ENCODE measurements at regions not wholly inside any gene's neighbourhood (a gene's known extent, or its start where the extent isn't known, plus 50 kb on each side); places are given as distances from the start of the nearest gene placed in this dataset.
"Not testable (repeated sequence)": the region's sequence is repeated elsewhere in the genome, so short reads cannot be mapped to it uniquely, and the experiment has no call there.

DNA sequence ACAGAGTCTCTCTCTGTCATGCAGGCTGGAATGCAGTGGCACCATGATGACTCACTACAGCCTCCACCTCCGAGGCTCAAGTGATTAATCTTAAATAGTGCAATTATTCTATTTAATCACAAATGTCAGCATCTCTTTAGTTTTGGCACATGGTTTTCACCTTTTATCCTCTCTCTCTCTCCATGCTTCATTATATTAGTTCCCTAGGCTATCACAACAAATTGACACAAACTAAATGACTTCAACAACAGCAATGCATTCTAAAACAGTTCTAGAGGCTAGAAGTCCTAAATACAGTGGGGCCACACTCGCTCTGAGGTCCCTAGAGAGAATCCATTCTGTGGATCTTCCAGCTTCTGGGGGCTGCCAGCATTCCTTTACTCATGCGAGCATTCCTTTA, 178.2 kb upstream of the ZNG1F start:
- DNase-seq, result not testable (repeated sequence)

DNA sequence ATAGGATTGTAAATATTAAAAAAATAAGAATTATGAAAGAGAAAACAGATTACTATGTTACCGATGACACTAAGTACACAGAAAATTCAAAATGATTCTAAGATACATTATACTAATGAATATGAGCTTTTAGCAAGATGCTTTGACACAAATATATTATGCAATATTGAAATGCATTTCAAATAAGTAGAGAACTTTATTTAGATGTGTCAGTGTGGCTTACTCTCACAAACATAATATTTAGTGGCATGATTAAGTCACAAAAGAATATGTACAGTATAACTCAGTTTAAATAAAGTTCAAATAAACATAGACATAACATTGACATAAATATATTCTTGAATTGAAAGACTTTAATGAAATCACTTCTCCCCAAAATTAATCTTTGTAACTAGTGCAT, 172.7 kb upstream of the ZNG1F start:
- not testable (repeated sequence) for DNase-seq

DNA sequence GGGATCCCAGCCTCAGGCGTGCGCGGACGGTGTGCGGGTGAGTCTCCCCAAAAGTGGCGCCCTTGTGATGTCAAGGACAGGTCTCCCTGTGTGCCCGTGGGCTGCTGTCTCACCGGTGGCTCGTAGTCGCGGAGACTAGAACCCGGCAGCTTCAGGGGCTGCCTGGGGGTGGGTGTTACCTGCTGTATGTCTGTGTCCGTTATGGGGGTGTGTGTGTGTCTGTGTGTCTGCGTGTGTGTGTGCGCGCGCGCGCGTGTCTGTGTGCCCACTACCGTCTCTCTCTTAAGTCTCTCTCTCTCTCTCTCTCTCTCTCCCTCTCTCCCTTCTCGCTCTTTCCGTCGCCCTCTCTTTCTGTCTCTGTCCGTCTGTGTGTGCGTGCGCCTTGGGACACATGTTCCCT, 170.0 kb upstream of the ZNG1F start:
- DNase-seq, result peak; percentile 45

DNA sequence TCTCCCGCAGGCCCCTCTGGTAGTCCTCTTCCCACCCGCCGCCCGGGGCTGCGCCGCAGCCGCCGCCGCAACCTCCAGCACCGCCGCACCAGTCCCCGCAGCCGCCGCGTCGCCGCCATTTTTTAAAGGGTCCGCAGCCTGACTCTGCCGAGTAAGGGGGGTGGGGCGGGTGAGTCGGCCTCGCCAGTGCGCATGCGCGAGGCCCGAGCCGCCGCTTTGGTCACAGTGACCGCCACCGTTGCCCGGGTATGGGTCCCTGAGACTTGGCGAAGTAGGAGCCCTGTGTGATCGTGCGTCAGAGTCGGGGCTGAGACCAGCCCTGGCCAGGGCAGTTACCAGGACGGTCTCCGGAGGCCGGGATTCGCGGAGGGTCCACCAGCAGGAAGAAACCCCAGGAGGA, 169.6 kb upstream of the ZNG1F start:
- peak; percentile 70 for DNase-seq

DNA sequence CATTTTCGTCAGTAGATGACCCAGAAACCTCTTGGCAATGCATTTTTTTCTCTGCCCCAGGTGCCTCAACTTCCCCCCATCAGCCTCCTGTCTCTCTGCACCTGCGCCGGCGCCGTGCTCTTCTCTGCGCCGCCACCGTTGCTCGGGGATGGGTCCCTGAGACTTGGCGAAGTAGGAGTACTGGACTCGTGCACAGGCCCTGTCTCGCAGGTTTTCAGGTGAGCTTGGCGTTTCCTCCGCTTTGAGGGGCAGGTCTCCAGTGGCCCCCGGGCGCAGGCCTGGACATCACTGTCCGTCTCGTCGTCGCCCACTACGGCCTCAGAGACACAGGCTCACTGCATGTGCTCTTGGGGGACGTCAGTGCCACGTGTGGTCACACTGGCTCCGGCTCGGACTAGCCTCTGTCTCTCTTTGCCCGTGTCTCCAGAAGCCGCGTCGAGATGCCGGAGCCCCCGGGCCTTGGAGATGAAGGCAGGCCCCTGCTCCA, 168.8 kb upstream of the ZNG1F start:
- not testable (repeated sequence) for DNase-seq

DNA sequence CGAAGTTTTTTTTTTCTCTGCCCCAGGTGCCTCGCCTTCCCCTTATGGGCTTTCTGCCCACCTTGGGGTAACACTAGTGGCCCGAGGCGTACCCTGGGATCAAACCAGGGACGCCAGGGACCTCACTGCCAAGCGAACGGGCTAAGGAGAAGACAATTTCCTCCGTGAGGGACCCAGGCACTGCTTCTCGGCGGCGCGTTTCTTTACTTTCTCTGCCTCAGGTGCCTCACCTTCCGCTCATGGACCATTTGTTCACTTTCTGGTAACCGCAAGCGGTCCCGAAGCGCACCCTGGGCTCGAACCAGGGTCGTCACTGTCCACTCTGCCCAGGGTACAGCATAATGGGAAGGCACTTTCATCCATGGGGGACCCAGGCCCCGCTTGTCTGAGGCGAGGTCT, 168.2 kb upstream of the ZNG1F start:
- DNase-seq, result not testable (repeated sequence)

DNA sequence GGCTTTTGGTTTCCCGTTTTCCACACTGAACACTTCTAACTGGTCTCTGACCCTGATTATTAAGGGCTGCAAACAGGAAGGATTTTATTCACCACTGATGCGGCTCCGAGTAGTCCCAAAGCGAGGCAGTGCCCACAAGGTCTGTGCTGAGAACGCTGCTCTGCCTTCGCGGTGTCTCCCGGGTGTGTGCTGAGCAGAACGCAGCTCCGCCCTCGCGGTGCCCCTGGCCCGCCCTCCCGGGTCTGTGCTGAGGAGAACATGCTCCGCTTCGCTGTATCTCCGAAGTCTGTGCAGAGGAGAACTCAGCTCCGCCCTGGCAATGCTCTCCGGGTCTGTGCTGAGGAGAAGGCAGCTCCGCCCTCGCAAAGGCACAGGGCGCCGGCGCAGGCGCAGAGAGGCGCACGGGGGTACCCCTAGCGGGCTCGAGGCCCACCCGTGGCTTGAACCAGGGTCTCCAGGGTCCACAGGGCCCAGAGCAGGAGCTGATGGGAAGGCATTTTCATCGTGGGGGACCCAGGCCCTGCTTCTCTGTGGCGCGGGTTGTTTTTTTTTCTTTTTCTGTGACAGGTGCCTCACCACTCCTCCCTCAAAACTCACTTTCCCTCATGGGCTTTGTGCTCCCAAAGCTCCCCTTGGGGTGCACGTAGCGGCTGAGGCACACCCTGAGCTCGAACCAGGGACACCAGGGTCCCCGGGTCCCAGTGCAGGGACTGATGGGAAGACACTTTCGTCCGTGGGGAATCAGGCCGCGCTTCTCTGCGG, 167.7 kb upstream of the ZNG1F start:
- peak; percentile 74 for DNase-seq

DNA sequence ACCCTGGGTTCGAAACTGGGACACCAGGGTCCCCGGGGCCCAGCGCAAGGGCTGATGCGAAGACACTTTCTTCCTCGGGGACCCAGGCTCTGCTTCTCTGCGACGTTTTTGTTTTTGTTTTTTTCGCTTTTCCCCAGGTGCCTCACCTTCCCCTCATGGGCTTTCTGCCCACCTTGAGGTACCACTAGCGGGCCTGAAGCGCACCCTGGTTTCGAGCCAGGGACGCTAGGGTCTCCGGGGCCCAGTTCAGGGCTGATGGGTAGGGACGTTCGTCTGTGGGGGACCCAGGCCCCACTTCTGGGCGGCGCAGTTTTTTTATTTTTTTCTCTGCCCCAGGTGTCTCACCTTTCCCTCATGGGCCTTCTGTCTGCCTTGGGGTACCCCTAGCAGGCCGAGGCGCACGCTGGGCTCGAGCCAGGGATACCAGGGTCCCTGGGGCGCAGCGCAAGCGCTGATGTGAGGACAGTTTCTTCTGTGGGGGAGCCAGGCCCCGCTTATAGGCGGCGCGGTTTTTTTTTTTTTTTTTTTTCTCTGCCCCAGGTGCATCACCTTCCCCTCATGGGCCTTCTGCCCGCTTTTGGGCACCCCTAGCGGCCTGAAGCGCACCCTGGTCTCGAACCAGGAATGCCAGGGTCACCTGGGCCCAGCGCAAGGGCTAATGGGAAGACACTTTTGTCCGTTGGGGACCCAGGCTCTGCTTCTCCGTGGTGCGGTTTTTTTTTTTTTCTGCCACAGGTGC, 166.8 kb upstream of the ZNG1F start:
- not testable (repeated sequence) for DNase-seq

DNA sequence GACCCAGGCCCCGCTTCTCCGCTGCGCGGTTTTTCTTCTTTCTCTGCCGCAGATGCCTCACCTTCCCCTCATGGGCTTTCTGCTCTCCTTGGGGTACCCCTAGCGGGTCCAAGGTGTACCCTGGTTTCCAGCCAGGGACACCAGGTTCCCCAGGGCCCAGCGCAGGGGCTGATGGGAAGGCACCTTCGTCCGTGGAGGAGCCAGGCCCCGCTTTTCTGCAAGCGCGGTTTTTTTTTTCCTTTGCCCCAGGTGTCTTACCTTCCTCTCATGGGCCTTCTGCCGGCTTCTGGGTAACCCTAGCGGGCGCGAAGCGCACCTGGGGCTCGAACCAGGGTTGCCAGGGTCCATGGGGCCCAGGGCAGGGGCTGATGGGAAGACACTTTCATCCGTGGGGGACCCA, 165.9 kb upstream of the ZNG1F start:
- peak; percentile 2 for DNase-seq

DNA sequence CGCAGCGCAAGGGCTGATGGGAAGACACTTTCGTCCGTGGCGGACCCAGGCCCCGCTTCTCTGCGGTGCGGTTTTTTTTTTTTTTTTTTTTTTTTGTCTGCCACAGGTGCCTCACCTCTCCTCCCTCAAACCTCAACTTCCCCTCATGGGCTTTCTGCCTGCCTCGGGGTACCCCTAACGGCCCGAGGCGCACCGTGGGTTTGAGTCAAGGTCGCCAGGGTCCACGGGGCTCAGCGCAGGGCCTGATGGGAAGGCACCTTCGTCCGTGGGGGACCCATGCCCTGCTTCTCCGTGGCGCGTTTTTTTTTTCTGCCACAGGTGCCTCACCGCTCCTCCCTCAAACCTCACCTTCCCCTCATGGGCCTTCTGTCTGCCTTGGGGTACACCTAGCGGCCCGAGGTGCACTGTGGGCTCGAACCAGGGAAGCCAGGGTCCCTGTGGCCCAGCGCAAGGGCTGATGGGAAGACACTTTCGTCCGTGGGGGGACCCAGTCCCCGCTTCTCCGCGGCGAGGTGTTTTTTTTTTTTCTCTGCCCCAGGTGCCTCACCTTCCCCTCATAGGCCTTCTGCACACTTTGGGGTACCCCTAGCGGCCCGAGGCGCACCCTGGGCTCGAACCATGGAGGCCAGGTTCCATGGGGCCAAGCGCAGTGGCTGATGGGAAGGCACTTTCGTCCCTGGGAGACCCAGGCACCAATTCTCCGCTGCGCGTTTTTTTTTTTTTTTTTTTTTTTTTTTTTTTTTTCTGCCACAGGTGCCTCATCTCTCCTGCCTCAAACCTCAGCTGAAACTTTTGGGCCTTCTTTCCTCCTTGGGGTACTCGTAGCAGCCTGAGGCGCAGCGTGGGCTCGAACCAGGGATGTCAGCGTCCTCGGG, 165.2 kb upstream of the ZNG1F start:
- DNase-seq, result peak; percentile 0

DNA sequence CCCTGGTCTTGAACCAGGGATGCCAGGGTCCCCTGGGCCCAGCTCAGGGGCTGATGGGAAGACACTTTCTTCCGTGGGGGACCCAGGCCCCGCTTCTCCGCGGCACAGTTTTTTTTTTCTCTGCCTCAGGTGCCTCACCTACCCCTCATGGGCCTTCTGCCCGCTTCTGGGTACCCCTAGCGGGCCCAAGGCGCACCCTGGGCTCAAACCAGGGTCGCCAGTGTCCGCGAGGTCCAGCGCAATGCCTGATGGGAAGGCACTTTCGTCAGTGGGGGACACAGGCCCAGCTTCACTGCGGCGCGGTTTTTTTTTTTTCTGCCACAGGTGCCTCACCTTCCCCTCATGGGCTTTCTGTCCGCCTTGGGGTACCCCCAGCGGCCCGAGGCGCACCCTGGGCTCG, 163.9 kb upstream of the ZNG1F start:
- not testable (repeated sequence) for DNase-seq

DNA sequence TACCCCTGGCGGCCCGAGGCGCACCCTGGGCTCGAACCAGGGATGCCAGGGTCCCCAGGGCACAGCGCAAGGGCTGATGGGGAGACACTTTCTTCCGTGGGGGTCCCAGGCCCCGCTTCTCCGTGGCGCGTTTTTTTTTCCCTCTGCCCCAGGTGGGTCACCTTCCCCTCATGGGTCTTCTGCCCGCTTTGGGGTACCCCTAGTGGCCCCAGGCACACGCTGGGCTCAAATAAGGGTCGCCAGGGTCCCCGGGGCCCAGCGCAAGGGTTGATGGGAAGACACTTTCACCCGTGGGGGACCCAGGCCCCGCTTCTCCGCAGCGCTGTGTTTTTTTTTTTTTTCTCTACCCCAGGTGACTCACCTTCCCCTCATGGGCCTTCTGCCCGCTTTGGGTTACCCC, 163.3 kb upstream of the ZNG1F start:
- not testable (repeated sequence) for DNase-seq

DNA sequence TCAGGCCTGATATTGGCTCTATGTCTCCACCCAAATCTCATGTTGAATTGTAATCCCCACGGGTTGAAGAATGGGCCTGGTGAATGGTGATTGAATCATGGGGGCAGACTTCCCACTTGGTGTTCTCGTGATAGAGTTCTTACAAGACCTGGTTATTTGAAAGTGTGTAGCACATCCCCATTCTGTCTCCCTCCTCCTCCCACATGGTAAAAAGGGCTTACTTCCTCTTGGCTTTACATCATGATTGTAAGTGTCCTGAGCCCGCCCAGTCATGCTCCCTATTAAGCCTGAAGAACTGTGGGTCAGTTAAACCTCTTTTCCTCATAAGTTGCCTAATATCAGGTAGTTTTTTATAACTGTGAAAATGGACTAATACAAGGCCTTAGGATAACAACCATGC, 158.8 kb upstream of the ZNG1F start:
- not testable (repeated sequence) for DNase-seq

DNA sequence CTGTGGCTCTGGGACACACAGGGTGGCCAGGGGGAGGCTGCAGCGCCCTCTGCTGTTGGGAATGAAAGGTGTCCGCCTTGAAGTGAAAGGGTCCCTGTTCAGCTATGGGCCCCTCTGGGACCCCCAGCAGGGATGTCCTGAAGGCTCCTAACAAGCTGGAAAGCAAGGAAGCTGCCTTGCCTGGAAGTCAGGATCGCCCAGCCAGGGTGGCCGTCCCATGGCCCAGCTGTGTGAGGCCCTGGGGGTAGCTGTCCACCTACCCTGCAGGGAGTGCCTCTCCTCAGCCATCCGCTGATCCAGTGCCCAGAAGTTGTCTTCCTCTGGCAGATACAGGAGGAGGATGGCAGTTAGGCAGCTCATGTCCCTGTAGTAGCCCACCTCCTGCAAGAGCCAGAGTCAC, 143.4 kb upstream of the ZNG1F start:
- DNase-seq, result not testable (repeated sequence)

DNA sequence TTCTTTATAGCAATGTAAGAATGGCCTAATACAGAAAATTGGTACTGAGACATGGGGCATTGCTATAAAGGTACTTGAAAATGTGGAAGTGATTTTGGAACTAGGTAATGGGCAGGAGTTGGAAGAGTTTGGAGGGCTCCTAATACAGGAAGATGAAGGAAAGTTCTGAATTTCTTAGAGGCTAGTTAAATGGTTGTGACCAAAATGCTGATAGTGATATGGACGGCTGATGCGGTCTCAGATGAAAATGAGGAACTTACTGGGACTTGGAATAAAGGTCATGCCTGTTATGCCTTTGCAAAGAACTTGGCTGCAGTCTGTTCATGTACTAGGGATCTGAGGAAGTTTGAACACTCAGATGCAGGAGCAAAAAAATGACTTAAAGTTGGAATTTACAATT, 132.2 kb upstream of the ZNG1F start:
- DNase-seq, result not testable (repeated sequence)

DNA sequence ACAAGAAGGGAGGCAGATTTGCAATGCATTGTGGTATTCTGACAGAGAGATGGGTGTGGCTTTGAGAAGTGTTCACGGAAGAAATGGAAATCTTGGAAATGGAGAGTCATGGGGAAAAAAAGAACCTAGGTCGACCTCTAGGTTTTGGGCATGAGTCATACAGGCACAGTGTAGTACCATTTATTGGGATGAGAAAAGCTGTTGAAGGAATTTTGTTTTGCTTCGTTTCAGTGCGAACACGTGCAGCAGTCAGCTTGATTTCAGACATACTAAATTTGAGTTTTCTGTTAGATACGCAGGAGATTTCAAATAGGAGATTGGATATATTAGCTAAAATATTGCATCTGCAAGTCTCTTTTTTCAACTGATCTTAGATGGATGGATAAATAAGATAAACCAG, 119.8 kb upstream of the ZNG1F start:
- not testable (repeated sequence) for DNase-seq

DNA sequence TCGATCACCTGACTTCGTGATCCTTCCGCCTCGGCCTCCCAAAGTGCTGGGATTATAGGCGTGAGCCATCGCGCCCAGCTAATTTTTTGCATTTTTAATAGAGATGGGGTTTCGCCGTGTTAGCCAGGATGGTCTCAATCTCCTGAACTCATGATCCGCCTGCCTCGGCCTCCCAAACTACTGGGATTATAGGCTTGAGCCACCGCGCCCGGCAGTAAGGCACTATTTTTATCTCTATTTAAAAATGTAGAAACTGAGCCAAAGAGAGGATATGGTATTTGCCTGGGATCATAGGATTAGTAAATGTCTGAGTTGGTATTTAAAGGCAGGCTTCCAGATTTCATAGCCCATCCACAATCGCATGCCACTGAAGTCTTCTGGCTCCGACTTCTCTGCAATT, 96.6 kb upstream of the ZNG1F start:
- not testable (repeated sequence) for DNase-seq

DNA sequence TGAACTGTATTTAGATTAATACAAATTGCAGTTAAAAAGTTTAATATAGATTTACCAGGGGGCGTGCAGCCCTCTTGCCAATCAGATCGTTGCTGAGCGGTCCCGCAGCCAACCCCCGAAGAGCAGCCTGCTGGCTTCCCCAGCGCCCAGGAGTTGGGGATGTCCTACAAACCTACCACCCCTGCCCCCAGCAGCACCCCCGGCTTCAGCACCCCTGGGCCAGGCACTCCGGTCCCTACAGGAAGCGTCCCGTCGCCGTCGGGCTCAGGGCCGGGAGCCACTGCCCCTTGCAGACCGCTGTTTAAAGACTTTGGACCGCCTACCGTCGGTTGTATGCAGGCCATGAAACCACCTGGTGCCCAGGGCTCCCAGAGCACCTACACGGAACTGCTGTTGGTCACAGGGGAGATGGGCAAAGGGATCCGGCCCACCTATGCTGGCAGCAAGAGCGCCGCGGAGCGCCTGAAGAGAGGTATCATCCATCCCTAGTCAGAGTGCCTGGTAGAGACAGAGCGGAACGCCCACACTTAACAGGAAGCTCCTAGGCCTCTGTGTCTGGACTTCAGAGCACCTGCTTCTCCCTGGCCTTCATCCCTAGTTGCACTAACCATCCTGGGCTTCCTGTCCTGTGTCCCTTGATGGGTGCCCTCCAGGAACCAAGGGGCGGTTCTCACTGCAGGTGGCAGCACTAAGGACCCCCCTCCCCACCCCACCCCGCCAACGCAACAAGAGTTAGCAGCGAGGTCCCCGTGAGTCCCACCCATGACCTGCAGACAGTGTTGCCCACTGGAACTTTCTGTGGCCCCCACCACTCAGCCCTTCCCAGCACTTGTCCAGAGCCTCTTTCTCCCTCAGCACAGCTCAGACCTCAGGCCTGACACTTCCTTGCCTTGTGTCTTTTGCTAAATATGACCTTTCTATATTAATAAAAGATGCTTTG, 91.5 kb upstream of the ZNG1F start:
- not testable (repeated sequence) for DNase-seq

DNA sequence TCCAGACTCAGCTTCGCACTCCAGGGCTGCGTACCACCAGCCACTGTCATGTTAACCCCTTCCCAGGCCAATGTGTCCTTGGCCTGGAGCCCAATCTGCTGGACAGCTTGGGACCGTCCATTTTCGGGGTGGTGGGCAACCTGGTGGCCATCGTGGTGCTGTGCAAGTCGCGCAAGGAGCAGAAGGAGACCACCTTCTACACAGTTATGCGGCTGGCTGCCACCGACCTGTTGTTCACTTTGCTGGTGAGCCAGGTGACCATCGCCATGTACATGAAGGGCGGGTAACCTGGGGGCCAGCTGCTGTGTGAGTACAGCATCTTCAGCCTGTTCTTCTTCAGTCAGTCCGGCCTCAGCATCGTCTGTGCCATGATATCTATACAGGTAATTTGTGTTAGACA, 90.3 kb upstream of the ZNG1F start:
- DNase-seq, result not testable (repeated sequence)

DNA sequence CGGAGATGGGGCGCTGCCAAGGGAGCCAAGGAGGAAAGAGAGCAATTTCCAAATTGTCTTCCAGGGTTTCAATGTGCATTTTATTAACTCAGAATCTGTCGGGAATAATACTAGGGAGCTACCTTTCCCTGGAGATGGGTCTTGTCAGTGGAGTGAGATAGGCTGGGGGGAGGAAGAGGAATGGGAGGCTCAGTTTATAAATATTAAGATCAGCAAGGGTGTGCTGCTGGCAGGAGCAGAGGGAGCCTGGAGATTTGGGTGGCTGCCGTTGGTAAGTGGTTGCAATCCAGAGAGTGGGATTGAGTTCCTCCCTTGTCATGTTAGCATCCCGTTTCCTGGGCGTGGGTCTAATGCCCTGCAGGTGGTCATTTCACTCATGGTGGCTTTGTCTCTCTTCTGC, 89.9 kb upstream of the ZNG1F start:
- DNase-seq, result not testable (repeated sequence)

DNA sequence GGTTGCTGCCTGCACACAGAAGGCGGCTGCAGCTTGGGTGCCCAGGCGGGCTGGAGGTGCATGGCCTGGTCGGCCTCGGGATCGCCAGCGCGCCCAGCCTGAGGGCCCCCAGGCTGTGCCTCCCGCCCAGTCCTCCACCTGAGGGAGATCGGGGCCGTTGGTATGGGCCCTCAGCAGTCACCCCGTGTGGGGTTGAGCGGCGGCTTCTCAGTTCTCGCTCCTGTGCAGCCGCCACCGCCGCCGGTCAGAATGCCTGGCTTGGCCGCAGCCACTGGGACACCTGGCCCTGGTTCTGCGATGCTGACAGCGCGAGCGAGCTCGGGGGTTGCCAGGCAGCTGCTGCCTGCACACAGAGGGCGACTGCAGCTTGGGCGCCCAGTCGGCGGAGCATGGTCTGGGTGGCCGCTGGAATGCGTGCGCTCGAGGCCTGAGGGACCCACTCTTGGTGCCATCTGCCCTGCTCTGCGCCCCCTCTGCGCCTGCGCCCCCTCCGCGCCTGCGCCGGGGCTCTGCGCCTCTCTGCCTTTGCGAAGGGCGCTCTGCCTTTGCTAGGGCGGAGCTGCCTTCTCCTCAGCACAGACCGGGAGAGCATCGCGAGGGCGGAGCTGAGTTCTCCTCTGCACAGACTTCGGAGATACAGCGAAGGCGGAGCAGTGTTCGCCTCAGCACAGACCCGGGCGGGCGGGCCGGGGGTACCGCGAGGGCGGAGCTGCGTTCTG, 84.6 kb upstream of the ZNG1F start:
- DNase-seq, result peak; percentile 70

All from hematopoietic multipotent progenitor cell treated with erythropoietin and hydrocortisone succinate and interleukin-3 and kit ligand, for 8 days (in vitro differentiated cells).